GM10248 (cell line): ENCODE measurements at regions not wholly inside any gene's neighbourhood (a gene's known extent, or its start where the extent isn't known, plus 50 kb on each side); places are given as distances from the start of the nearest gene placed in this dataset.
"Not testable (repeated sequence)": the region's sequence is repeated elsewhere in the genome, so short reads cannot be mapped to it uniquely, and the experiment has no call there.

Source experiments
- CTCF ChIA-PET: fragments of 300-600 bp; sonication (Branson Sonifier 250); formaldehyde crosslinking; extraction: SDS; loops from one replicate; lab custom pipeline; 2021; ENCODE audit warnings: antibody characterized with exemption; lab: Yijun Ruan, JAX
- POLR2A ChIA-PET: fragments of 350-650 bp; sonication (Branson Sonifier 250); formaldehyde crosslinking; extraction: SDS; loops from one replicate; lab custom pipeline; 2020; ENCODE audit warnings: antibody characterized with exemption; lab: Yijun Ruan, JAX
- DNase-seq: peaks from one replicate; pipeline ENCODE4 v3.0.0; 2012; ENCODE audit errors: extremely low spot score
- TF ChIP-seq, protein P1 (sequence below): IDR thresholded peaks from 2 replicates; pipeline ENCODE4 v1.5.1; 2012; ENCODE audit warnings: mild to moderate bottlenecking, low read depth; ENCODE audit errors: extremely low read depth, missing control alignments, control extremely low read depth

DNA sequence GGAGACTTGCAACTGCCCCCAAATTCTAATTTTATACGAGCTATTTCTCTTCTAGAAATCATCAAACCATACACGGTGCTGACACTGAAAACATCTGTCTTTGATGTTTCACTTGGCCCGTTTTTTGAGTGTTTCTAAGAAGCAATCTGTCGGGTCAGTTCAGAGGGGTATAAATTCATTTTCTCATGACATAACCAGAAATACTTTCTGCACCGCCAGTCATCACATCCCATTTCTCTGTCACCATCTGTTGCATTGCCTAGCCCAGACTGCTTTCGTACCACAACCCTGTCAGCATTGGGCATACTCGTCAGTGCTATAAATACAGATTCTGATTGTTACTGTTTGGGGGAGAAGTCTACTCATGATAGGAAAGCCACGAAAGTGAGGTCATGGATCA lies 63.1 kb upstream of the CCDC90B start:
- ChIA-PET POLR2A (no interaction called here), CTCF (interaction anchor here (1.0 kb wide), 1 partner anchor 13 kb away, joined by 3 read pairs; no protein-coding TSS in a partner anchor)
- TF ChIP-seq, protein P1, sequence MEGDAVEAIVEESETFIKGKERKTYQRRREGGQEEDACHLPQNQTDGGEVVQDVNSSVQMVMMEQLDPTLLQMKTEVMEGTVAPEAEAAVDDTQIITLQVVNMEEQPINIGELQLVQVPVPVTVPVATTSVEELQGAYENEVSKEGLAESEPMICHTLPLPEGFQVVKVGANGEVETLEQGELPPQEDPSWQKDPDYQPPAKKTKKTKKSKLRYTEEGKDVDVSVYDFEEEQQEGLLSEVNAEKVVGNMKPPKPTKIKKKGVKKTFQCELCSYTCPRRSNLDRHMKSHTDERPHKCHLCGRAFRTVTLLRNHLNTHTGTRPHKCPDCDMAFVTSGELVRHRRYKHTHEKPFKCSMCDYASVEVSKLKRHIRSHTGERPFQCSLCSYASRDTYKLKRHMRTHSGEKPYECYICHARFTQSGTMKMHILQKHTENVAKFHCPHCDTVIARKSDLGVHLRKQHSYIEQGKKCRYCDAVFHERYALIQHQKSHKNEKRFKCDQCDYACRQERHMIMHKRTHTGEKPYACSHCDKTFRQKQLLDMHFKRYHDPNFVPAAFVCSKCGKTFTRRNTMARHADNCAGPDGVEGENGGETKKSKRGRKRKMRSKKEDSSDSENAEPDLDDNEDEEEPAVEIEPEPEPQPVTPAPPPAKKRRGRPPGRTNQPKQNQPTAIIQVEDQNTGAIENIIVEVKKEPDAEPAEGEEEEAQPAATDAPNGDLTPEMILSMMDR: no peak
- DNase-seq: no peak

- CTCF ChIA-PET: interaction anchor here (2.4 kb wide), 1 partner anchor 11 kb away, joined by 9 read pairs; no protein-coding TSS in a partner anchor
- DNase-seq, POLR2A ChIA-PET: not testable (repeated sequence)
Measured at GRCh38 chr11:83346706-83347105, 60.5 kb upstream of the CCDC90B start.

DNA sequence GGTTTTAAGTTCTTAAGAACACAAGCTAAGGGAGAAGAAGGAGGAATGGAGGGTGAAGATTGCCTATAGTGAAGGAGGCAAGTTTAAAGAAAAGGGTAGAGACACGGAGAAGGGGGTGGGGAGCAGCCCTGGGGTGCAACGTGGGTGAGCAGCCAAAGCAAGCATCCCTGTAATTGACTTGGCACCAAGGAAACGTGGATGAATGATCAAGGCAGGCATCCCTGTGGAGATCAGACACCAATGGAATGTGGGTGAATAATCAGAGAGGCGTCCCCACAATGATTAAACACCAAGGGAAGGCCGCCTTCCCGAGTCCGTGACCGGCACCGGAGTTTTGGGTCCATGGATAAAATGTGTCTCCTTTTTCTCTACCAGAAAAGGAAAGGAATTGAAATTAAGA lies 58.4 kb upstream of the CCDC90B start:
- CTCF ChIA-PET, POLR2A ChIA-PET: not testable (repeated sequence)

DNA sequence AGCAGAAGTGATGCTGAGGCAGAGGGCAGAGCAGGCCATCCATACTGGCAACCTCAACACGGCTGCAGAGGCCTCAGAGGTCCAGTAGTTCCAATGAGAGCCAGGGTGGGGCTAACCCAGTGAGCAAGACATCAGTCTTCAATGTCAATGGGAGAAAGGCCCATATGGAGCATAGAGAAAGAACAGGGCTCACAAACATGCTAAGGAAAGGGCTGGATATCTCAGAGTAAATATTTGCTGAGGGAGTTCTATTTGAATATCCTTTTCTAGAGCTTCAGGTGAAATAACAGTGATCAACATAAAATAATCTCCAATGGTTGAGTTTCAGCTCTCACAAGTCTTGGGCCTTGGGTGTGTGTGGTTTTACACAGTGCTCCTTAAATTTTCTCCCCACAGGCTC lies 50.8 kb upstream of the CCDC90B start:
- TF ChIP-seq, protein P1: no peak
- ChIA-PET CTCF (no interaction called here), POLR2A (no interaction called here)
- DNase-seq: no peak

More for the DNA sequence above, 58.4 kb upstream of the CCDC90B start:
- DNase-seq: not testable (repeated sequence)
